Ovary (tissue), 3 donors: ENCODE measurements at regions not wholly inside any gene's neighbourhood (a gene's known extent, or its start where the extent isn't known, plus 50 kb on each side); places are given as distances from the start of the nearest gene placed in this dataset.
"Not testable (repeated sequence)": the region's sequence is repeated elsewhere in the genome, so short reads cannot be mapped to it uniquely, and the experiment has no call there.

Experiments
- EP300 ChIP-seq: sonication (generic); formaldehyde crosslinking; IDR thresholded peaks from one replicate; pipeline ENCODE4 v1.6.1; 2017; ENCODE audit warnings: antibody characterized with exemption
- POLR2A ChIP-seq: fragments of 450-650 bp; IDR thresholded peaks from one replicate; pipeline ENCODE4 v1.6.1; 2017; ENCODE audit warnings: antibody characterized with exemption, mild to moderate bottlenecking, moderate library complexity
- TF ChIP-seq, protein P1 (sequence below), 3 donors: fragments of 450-650 bp in 2 of 3; fragments of 200-600 bp in 1 of 3; IDR thresholded peaks; one replicate each; pipeline versions ENCODE4 v1.5.1 to v1.8.0; 2016 to 2022; ENCODE audit warnings: antibody characterized with exemption in 3 of 3, mild to moderate bottlenecking in 1 of 3
- donor health status: DM: no; HTN: no; CAD: no.

DNA sequence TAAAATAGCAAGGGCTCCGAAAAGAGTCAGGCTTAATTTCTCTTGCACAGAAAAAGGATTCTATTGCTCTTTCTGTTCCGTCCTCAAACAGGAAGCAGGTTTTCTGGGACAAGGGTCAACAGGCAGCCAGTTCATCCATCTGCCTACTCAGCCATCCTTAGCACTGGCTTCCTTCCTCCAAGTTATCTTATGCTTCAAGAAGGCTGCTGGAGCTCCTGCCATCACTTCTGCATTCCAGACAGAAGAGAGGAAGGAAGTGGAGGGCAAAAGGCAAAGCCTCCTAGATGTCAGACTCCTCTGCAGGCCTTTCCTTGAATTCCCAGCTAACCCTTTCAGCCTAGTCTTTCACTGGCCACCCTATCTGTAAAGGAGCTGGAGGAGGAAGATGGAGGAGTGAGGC, 287.8 kb upstream of the PLGLB2 start:
- not testable (repeated sequence) for TF ChIP-seq POLR2A, EP300
- TF ChIP-seq, protein P1, sequence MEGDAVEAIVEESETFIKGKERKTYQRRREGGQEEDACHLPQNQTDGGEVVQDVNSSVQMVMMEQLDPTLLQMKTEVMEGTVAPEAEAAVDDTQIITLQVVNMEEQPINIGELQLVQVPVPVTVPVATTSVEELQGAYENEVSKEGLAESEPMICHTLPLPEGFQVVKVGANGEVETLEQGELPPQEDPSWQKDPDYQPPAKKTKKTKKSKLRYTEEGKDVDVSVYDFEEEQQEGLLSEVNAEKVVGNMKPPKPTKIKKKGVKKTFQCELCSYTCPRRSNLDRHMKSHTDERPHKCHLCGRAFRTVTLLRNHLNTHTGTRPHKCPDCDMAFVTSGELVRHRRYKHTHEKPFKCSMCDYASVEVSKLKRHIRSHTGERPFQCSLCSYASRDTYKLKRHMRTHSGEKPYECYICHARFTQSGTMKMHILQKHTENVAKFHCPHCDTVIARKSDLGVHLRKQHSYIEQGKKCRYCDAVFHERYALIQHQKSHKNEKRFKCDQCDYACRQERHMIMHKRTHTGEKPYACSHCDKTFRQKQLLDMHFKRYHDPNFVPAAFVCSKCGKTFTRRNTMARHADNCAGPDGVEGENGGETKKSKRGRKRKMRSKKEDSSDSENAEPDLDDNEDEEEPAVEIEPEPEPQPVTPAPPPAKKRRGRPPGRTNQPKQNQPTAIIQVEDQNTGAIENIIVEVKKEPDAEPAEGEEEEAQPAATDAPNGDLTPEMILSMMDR (IDR thresholded peaks at IDR 0.05): not testable (repeated sequence)
